ENCODE measurements at regions not wholly inside any gene's neighbourhood (a gene's known extent, or its start where the extent isn't known, plus 50 kb on each side); places are given as distances from the start of the nearest gene placed in this dataset.
A peak's percentile ranks its signal among the peaks of the same experiment; 100 is the strongest.
"Not testable (repeated sequence)": the region's sequence is repeated elsewhere in the genome, so short reads cannot be mapped to it uniquely, and the experiment has no call there.

DNA sequence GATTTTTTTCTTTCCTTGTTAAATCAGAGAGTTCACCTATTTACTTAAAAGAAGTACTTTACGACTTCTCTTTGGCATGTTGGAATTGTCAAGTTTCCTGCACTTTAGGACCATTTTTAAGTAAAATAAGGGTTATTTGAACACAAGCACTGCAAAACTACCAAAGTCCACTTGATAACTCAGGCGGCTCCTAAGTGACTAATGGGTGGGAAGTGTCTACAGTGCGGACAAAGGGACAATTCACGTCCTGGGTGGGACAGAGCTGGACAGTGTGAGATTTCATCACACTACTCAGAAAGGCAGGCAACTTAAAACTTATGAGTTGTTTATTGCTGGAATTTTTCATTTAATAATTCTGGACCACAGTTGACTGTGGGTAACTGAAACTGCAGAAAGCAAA is 590.2 kb upstream of the UBE2E2 start:
- no peak for ATAC-seq

DNA sequence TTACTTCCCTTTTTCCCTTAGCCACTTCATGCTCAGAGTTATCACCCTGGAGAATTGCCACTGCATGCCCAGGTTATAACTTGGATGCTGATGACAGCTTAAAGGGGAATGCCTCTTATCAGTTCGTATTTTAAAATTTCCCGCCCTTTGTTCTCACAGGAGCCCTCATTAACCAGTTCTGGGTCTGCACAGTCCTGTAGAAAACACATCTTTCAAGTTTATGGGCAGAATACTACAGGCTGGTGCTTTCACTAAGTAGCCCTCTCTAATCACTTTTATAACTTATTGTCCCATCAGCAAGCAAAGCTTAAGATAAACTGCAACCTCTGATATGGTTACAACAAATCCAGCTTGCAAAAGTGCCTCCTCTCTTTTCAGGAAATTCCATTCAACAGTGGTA is 587.3 kb upstream of the UBE2E2 start:
- no peak for ATAC-seq

DNA sequence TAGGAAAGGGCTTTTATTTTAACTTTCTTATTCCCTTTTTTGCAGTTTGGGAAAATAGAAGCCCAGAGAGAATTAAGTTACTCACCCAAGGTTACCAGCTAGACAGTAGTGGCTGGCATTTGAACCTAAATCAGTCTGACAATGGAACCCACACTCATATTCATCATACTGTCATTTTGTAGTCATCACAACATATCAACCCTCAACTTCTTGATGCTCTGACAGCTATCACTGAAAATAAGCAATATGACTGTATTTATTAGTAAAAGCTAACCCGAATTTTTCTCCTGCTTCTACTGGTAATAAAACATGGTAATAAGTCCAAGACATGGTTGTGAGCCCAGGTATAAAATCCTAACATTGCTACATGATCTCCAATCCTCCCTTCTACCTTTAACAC is 585.8 kb upstream of the UBE2E2 start:
- no peak for ATAC-seq

DNA sequence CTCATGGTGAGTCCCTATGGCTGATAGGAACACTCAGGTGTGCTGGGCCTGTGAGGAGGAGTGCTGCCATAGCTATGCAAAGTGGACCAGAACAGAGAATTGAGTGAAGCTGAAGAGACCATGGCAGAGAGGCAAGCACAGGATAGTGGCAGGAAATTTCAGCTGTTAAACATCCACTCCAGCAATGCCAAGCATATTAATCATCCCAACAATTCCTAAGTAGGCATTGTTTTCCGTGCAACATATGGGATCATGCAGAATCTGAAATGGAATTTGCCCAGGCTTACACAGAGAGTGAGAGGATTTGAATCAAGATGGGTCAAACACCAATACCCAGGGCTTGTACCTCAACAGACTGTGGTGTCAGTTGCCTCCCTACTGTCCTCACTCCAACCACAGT is 582.6 kb upstream of the UBE2E2 start:
- no peak for ATAC-seq

DNA sequence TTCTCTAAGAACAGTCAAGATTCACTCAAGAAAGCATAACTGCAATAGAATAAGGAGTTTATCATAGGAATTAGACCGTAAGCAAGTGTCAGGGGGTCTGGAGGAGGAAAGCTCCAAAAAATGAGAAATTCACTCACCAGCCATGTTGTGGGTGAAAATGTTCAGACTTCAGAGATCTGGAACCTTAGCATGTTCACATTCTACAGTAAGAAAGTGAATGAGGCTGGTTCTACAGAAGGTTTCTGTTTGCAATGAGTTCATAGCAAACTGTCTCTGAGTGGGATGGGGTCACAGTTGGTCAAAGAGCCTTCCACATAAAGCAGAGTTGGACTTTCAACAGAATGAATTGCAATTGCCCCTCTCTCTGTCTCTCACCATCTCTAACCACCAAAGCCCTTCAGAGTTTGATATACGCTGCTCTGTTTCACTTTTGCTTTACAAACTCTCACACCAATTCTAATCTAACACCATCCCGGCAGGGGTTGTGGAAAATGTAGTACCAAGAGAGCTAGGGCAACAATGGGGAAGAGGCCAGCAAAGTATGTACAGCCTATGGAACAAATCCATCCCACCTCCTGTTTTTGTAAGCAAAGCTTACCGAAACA is 581.8 kb upstream of the UBE2E2 start:
- no peak for ATAC-seq

DNA sequence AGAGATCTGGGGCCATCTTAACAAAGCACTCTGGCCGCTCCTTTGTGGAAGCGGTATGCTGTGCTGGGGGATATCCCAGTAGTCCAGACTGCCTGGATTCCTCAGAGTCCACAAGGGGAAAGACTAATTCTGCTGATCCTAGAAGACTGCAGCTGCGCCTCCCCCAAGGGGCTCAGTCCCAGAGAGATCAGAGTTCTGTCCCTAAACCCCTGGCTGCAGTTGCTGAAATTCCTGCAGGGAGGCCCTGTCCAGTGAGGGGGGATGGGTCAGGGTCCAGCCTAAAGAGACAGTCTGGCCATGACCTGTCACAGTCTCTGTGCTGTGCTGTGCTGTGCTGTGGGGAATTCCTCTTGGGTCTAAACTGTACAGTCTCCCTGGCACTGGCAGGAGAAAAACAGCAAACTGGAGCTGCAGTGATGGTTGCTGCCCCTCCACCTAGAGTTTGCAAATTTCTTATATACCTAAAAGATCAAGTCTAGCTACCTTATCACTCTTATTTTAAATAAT is 575.1 kb upstream of the UBE2E2 start:
- no peak for ATAC-seq

DNA sequence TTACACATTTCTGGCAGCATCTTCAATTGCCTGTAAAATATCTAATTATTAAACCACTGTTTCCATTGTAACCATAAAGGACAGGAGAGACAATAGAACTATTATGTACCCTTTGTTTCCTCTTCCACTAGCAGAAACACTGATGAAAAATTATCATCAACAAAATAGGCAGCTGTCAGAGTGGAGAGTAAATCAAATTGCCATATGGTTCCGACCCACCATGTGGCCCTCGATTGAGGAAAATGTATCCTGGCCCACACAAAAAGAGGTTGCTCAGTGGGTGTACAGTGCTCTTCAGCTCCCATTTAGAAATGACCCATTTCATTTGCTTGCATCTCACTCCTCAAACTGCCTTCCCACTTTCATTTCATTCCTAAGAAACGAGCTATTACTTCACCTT is 570.6 kb upstream of the UBE2E2 start:
- no peak for ATAC-seq

DNA sequence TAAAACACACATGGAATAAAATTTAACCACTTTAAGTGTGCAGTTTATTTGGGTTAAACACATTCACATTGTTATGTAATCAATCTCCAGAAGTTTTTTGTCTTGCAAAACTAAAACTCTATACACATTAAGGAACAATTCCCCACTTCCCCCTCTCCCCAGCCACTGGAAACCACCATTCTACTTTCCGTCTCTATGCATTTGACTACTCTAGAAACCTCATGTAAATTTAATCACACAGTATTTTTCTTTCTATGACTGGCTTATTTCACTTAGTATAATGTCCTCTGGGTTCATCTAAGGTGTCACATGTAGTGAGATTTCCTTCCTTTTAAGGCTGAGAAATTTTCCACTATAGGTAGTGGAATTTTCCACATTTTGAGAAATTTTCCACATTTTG is 568.7 kb upstream of the UBE2E2 start:
- ATAC-seq = no peak

DNA sequence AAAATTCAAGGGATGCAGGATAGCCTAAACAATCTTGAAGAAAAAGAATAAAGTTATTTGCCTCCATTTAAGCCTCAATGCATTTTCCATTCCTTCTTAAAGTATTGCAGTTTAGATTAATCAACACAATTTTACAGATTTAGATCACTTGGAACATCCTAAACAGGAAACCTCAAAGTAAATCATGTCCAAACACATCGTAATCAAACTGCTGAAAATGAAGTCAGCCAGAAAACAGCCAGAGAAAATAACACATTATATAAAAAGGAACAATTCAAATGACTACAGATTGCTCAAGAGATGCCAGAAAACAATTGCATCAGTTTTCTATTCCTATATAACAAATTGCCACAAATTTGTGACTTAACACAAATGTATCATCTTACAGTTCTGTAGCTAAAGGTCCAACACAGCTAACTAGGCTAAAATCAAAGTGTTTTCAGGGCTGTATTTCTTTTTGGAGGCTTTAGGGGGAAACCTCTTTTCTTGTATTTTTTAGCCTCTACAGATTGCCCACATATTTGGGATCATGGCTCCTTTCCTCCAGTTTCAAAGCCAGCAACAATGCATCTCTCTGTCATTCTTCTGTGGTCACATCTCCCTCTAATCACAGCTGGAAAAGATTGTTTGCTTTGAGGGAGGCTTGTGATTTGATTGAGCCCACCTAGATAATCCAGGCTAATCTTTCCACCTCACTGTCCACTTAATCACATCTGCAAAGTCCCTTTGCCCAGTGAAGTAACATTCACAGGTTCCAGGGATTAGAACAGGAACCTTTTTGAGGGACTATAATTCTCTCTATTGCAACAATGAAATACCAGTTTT is 543.3 kb upstream of the UBE2E2 start:
- no peak for ATAC-seq

DNA sequence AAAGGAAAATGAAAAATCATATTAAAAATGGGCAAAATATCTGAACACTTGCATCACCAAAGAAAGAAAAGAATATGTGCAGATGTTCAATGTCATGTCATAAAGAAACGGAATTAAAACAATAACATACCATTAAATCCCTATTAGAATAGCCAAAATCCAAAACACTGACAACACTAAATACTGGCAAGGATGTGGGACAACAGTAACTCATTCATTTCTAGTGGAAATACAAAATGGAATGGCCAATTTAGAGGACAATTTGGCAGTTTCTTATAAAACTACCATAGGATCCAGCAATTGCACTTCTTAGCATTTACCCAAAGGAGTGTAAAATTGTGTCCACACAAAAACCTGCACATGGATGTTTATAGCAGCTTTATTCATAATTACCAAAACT is 542.5 kb upstream of the UBE2E2 start:
- no peak for ATAC-seq

DNA sequence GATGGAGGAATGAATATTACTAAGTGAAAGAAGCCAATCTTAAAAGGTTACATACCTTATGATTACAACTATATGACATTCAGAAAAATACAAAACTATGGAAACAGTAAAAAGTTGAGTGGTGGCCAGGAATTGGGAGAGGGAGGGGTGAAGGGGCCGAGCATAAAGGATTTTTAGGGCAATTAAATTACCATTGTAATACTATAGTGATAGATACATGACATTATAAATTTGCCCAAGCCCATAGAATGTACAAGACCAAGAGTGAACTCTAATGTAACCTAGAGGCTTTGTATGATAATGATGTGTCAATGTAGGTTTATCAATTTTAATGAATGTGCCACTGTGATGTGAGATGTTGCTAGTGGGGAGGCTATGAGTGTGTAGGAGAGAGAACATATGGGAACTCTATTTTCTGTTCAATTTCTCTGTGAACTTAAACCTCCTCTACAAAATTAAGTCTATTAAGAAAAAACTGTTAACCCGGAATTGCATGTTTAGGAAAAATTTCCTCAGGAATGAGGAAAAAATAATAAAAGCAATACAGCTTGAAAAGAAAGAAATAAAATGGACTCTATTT is 541.9 kb upstream of the UBE2E2 start:
- ATAC-seq = no peak

DNA sequence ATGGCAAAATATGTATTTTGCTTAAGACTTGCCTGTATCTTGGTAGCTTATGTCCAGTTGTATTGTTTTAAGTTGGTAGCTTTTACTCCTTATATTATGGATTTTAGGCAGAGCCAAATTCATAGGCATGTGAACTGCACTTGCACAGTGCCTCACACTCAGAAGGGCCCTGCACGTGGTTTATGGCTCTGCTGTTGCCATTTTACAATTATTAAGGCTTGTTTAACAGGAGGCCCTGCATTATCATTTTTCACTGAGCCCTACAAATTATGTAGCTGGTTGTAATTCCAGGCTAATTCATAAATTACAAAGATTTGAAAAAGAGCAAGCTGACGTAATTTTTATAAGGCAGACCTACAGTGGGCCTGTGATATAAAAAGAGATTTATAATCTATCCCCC is 537.6 kb upstream of the UBE2E2 start:
- no peak for ATAC-seq

DNA sequence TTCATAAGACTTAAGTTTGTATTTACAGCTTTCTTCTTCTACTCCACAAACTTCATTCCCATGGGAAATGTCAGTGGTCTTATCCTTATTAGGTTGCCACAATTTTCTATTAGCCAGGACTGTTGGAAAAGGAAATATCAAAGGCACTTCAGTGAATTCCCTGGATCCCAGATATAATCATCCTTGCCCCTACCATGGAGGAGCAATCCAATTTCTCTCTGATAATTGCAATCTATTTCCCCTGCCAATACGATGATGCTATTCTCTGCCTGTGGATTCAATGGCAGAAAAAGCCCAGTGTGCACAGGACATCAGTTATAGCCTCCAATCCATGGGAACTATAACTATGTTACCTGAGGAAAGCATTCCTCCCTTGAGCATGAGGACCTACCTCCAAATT is 536.4 kb upstream of the UBE2E2 start:
- no peak for ATAC-seq

DNA sequence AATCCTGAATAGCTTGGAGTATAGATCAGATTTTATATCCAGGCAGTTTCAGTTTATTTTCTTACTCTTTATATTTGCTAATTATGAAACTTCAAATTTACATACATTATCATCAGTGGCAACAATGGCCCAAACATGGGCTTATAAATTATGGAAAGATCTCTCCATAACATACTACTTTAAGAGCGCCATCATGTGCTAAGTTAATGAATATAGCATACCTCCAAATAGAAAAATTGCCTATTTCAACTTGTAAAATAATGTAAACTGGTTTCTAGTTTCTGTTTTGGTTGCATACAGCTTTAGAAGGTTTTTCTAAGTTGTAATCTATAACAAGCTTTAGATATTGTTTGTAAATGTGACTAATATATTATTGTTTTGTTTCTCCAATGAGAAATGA is 531.3 kb upstream of the UBE2E2 start:
- ATAC-seq = no peak

DNA sequence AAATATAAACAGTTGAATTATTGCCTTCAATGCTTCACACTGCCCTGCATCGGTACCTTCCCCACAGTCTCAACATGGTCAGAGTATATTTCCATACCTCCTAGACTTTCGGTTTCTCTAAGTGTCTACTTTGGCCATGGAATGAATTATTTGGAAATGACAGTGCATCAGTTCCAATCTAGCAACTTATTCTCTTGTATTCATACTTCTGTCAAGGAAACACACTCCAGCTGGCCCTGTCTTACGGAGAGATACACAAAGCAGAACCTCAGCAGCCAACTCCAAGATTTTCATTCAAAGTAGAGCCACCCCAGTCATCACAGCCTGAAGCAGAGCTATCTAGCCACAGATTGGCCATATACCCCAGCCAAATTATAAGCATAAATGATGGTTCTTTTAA is 518.4 kb upstream of the UBE2E2 start:
- no peak for ATAC-seq

DNA sequence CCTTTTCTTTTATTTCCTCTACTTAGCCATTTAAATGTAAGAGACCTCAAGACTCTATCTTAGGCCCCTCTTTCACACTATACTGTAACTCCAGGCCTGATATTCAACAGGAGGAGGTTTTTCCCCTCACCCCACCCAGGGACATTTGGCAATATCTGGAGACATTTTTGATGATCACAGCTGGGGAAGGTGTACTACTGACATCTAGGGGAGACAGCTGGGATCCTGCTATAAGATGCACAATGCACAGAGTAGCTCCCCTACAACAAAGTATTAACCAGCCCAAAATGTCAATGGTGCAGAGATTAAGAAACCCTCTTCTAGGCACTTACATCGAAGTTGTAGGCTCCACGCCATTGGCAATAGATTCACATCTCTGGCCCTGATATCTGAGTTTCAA is 517.5 kb upstream of the UBE2E2 start:
- no peak for ATAC-seq

DNA sequence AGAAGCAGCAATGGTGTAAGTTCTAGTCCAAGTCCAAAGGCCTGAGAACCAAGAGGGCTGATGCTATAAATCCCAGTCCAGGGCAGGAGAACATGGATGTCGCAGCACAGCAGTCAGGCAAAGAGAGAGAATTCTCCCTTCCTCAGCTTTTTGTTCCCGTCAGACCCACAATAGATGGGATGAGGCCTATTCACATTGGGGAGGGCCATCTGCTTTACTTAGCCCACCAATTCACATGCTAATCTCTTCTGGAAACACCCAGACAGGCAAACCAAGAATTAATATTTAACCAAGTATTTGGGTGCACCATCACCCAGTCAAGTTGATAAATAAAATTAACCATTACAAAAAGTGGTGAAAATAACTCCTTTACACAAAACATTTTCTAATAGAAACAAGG is 511.7 kb upstream of the UBE2E2 start:
- no peak for ATAC-seq

DNA sequence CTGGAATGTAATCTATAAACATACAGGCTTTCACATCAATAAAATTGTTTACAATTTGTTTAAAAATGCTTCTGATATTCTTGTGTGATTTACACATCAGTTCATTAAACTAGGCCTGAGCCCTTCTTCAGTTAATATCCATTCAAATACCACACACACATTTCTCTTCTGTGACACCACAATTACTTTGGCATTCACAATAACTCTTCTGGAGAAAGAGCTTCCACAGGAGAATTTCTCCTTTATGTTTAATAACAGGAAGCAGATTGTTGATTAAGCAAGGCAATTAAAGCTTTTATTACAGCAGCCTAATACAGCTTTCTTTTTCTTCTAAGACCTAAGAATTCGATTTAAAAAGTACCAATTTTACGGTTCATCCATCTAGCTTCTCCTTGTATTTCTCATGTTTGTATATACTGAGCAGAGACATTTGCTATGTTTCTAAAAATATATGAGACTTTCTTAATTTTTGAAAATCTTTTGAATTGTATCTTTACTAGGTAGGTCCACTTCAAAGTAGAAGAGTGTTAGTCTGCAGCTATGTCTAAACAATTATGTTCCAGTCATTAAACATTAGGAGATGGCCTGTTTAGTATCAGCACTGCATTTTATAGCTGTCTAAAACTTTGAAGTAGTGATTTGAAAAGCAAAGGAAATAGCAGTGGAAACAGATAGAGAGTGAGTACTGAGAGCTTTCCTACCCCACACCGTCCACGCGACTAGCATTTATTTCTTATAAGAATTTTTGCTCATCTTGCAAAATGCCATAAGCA is 511.1 kb upstream of the UBE2E2 start:
- ATAC-seq = no peak

DNA sequence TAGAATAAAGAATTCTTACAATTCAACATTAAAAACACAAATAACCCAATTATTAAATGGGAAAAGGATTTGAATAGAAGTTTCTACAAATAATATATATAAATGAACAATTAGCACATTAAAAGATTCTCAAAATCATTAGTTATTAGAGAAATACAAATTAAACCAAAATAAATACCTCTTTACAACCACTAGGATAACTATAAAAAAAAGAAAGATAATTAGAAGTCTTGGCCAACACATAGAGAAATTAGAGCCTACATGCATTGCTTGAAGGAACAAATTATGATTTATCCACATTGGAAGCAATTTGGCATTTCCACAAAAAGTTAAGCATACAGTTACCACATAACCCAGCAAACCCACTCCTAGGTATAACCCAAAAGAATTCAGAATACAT is 502.3 kb upstream of the UBE2E2 start:
- no peak for ATAC-seq

DNA sequence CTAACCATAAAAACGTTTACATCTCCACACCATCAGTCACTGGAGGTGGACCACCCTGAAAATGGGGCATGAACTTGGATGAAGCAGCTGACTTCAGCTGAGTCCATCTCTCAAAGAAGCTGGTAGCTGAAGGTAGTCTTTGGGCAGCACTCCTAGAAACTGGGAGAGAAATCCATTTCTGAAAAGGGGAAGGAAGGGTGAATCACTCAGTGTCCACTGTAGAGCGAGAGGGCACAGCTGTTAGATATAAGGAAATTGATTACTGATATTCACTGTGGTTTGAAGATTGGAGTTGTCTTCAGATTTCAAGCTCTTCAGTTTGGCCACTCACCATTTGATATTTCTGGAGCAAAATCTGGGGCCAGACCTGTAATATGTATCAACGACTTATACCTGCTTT is 499.0 kb upstream of the UBE2E2 start:
- ATAC-seq = no peak

DNA sequence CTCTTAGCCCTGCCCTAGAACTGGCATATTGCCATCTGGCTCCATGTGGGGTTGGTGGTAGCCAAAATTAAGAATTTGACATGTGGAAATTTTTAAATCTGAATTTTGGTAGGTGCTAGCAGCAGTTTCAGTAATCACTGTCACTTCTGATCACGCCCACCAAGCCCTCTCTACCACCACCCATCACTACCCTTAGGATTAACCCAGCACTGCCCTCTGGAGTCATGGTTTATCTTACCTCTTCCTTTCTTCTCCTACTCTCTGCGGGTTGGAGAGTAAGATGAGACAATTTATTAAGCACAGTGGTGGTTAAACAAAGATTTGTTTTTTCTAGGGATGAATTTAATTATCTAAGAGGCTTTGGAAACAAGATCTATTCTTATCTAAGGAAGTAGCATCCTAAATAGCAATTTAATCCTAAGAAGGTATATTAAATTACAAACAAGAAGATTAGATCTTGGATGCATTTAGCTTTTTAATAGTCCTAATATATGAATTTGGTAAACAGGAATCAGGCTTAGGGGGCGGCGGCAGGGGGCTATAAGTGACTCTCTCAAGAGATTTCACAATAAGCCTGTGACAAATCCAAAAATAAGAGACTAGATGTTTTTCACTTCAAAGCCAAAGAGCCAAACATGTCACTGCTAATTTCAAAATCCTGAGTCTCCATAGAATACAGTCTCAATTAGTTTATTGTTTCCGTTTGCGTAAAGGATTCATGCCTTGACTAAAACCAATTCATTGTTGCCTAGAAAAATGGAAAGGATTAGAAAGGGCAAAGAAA is 498.4 kb upstream of the UBE2E2 start:
- no peak for ATAC-seq

DNA sequence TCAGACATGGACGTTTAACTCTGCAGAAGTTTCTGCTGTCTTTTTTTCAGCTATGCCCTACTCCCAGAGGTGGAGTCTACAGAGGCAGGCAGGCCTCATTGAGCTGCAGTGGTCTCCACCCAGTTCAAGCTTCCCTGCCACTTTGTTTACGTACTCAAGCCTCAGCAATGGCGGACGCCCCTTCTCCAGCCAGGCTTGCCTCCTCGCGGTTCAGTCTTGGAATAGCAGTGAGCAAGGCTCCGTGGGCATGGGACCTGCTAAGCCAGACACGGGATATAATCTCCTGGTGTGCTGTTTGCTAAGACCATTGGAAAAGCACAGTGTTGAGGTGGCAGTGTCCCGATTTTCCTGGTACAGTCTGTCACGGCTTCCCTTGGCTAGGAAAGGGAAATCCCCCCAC is 496.2 kb upstream of the UBE2E2 start:
- ATAC-seq = not testable (repeated sequence)

DNA sequence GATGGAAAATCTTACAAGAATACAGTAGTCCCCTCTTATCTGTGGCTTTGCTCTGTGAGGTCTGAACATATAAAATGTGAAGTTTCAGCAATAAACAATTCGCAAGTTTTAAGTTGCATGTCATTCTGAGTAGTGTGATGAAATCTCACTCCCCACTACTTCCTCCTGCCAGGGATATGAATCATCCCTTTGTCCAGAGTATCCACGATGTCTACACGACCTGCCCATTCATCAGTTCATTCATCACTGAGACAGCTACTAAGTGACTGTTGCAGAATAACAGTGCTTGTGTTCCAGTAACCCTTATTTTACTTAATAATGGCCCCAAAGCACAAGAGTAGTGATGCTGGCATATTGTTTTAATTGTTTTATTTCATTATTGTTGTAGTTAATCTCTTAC is 489.2 kb upstream of the UBE2E2 start:
- peak; percentile 96 for ATAC-seq

All from esophagus mucosa (tissue), 1 donor.